T-cell (primary cell): ENCODE measurements at regions not wholly inside any gene's neighbourhood (a gene's known extent, or its start where the extent isn't known, plus 50 kb on each side); places are given as distances from the start of the nearest gene placed in this dataset.

Experiments
- ATAC-seq, 4 experiments: fragments of 200-7000 bp in 3 of 4; fragments of 150-1000 bp in 1 of 4; cut with Tn5 transposase; replicated peaks in 1 of 4; 1 replicate in 3 of 4; 2 replicates in 1 of 4; pipeline ENCODE4 v1.10.0; 2021; ENCODE audit warnings: moderate library complexity in 3 of 4, mild to moderate bottlenecking in 2 of 4, moderate number of reproducible peaks in 1 of 4
- CTCF ChIA-PET, 2 donors: fragments of 300-600 bp; sonication (Branson Sonifier 250); formaldehyde crosslinking; loops; one replicate each; lab custom pipeline; 2022; ENCODE audit warnings: antibody characterized with exemption in 2 of 2; lab: Charles Lee
- POLR2A ChIA-PET, 2 donors: fragments of 300-600 bp; sonication (Branson Sonifier 250); formaldehyde crosslinking; loops; one replicate each; lab custom pipeline; 2022; ENCODE audit warnings: antibody characterized with exemption in 2 of 2; lab: Charles Lee
- DNase-seq, 35 experiments: peaks; one replicate each; pipeline versions ENCODE4 v3.0.0 to v3.0.0-alpha.2; 2013 to 2023
- H3K27ac ChIP-seq: one replicate; pipeline ENCODE4 v1.5.1; 2013; ENCODE audit warnings: low read length
- H3K27me3 ChIP-seq, 2 experiments: replicated peaks in 1 of 2; 1 replicate in 1 of 2; 2 replicates in 1 of 2; pipeline versions ENCODE4 v1.6.1 to v1.7.0; 2013; ENCODE audit warnings: low read length in 1 of 2, mixed read lengths in 1 of 2; ENCODE audit not compliant: control insufficient read depth in 2 of 2, insufficient read depth in 2 of 2; ENCODE audit errors: extremely low read depth in 1 of 2
- H3K36me3 ChIP-seq, 2 donors: 1 replicate in 1 of 2; 2 replicates in 1 of 2; pipeline versions ENCODE4 v1.6.1 to v1.7.0; 2013; ENCODE audit warnings: low read length in 1 of 2; ENCODE audit not compliant: control insufficient read depth in 2 of 2, insufficient read depth in 1 of 2; ENCODE audit errors: extremely low read depth in 1 of 2
- H3K4me1 ChIP-seq, 2 experiments: 1 replicate in 1 of 2; 2 replicates in 1 of 2; pipeline versions ENCODE4 v1.6.1 to v1.7.0; 2013; ENCODE audit warnings: low read length in 2 of 2, mixed read lengths in 1 of 2; ENCODE audit not compliant: insufficient read depth in 2 of 2, control insufficient read depth in 1 of 2; ENCODE audit errors: extremely low read depth in 1 of 2
- H3K4me3 ChIP-seq, 2 donors: 1 replicate in 1 of 2; 2 replicates in 1 of 2; pipeline versions ENCODE4 v1.5.1 to v1.7.0; 2013; ENCODE audit warnings: mild to moderate bottlenecking in 2 of 2, low read length in 1 of 2, moderate library complexity in 1 of 2; ENCODE audit not compliant: control insufficient read depth in 1 of 2; ENCODE audit errors: extremely low read depth in 1 of 2
- H3K9me3 ChIP-seq: 2 replicates; pipeline ENCODE4 v1.7.0; 2013
- H3K27ac Mint-ChIP-seq, 2 donors: one replicate each; pipeline ENCODE4 v1.8.0; 2020 to 2021; ENCODE audit warnings: mild to moderate bottlenecking in 2 of 2, mixed read lengths in 2 of 2
- H3K27me3 Mint-ChIP-seq, 2 donors: one replicate each; pipeline ENCODE4 v1.8.0; 2021 to 2022; ENCODE audit warnings: mixed read lengths in 2 of 2
- H3K36me3 Mint-ChIP-seq: one replicate; pipeline ENCODE4 v1.8.0; 2021; ENCODE audit warnings: mixed read lengths
- H3K4me1 Mint-ChIP-seq, 3 donors: one replicate each; pipeline ENCODE4 v1.8.0; 2020 to 2022; ENCODE audit warnings: mixed read lengths in 3 of 3, mild to moderate bottlenecking in 1 of 3
- H3K4me3 Mint-ChIP-seq, 3 donors: one replicate each; pipeline ENCODE4 v1.8.0; 2020 to 2022; ENCODE audit warnings: mild to moderate bottlenecking in 3 of 3, mixed read lengths in 3 of 3, moderate library complexity in 3 of 3
- H3K9me3 Mint-ChIP-seq, 3 donors: one replicate each; pipeline ENCODE4 v1.8.0; 2020 to 2022; ENCODE audit warnings: mixed read lengths in 3 of 3
- WGBS: methylation state at CpG from one replicate; pipeline ENCODE4 v1.1.5; 2013; ENCODE audit warnings: missing lambda C conversion rate; ENCODE audit not compliant: insufficient coverage; 5-methylcytosine and 5-hydroxymethylcytosine counted together

DNA sequence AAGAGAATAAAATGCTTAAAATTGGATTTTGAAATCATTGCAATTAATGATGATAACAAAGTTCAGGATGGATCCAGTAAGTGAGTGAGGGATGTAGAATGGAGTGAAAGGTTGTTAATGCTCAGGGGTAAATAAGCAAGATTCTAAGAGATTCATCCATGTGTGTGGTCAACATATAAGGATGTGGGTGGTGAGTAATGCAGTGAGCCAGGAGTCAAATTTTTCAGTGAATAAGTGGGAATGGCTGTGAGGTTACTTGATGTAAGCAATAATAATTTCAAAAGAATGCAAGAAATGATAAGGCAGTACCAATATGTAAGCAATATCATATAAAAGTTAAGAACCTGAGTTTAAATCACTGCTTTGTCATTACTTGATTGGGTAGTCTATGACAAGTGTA, 207.5 kb upstream of the ADGRB3 start:
- no peaks in the 10 kb centered on the region for H3K4me1 Mint-ChIP-seq
- Histone ChIP-seq H3K4me3 (no peak overlapping the region), H3K36me3 (no peaks in the 10 kb centered on the region), H3K9me3 (peaks cover 2% of the 10 kb centered on the region), H3K4me1 (no peaks in the 10 kb centered on the region), H3K27me3 (no peaks in the 10 kb centered on the region), H3K27ac (no peak overlapping the region)
- ChIA-PET POLR2A (interaction anchor here in 1 of 2 donors (0.6 kb wide), 1 partner anchor 66 kb away, joined by 6 read pairs; no protein-coding TSS in a partner anchor), CTCF (no interaction called here)
- DNase-seq (no peak), ATAC-seq (no peak)
- no peaks in the 10 kb centered on the region for H3K27me3 Mint-ChIP-seq
- H3K27ac Mint-ChIP-seq, result no peak overlapping the region
- H3K4me3 Mint-ChIP-seq, result no peak overlapping the region
- H3K9me3 Mint-ChIP-seq, result peaks cover 2 to 15% (median 3%) of the 10 kb centered on the region in 3 donors
- H3K36me3 Mint-ChIP-seq, result no peaks in the 10 kb centered on the region

DNA sequence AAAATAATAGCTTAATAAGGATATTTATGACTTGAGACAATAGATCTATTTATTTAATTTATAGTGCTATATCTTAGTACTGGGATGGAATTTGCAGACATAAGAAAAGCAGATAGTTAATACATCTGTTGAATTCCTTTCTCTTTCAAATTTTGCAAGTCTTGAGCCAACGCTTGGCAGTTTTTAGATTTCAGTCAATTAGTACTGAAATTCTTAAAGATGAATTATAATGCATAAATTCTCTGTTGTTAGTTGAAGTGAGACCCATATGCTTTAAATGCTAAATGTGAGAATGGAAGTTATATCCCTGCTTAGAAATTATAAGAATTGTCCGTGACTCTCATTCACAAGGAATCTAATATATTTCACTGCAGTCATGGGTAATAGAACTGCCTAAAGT, 225.1 kb upstream of the ADGRB3 start:
- Histone ChIP-seq H3K27ac (no peak overlapping the region), H3K36me3 (no peaks in the 10 kb centered on the region), H3K4me3 (no peak overlapping the region), H3K9me3 (peaks cover 3% of the 10 kb centered on the region), H3K27me3 (no peaks in the 10 kb centered on the region), H3K4me1 (no peaks in the 10 kb centered on the region)
- no peak for DNase-seq
- no peak overlapping the region for H3K27ac Mint-ChIP-seq
- no peak overlapping the region for H3K4me3 Mint-ChIP-seq
- ChIA-PET CTCF (no interaction called here), POLR2A (no interaction called here)
- H3K9me3 Mint-ChIP-seq, result peaks cover 4 to 14% (median 6%) of the 10 kb centered on the region in 3 donors
- no peaks in the 10 kb centered on the region for H3K27me3 Mint-ChIP-seq
- no CpG with 5 or more reads among the region's 2 CpGs for WGBS
- no peaks in the 10 kb centered on the region for H3K36me3 Mint-ChIP-seq
- ATAC-seq, result no peak
- H3K4me1 Mint-ChIP-seq, result no peaks in the 10 kb centered on the region

GRCh38 chr6:68400396-68400795, 234.7 kb upstream of the ADGRB3 start:
- Mint-ChIP-seq H3K36me3 (no peaks in the 10 kb centered on the region), H3K4me3 (no peak overlapping the region), H3K9me3 (peaks cover 14 to 31% (median 17%) of the 10 kb centered on the region in 3 donors), H3K27me3 (no peaks in the 10 kb centered on the region), H3K4me1 (no peaks in the 10 kb centered on the region), H3K27ac (no peak overlapping the region)
- H3K27me3 ChIP-seq, result no peaks in the 10 kb centered on the region
- H3K36me3 ChIP-seq, result no peaks in the 10 kb centered on the region
- CTCF ChIA-PET, result no interaction called here
- ATAC-seq (no peak), DNase-seq (no peak)
- no peak overlapping the region for H3K4me3 ChIP-seq
- WGBS, result 78% methylated on average over 2 of the region's 2 CpGs
- no peaks in the 10 kb centered on the region for H3K9me3 ChIP-seq
- POLR2A ChIA-PET, result no interaction called here
- H3K4me1 ChIP-seq, result no peaks in the 10 kb centered on the region
- no peak overlapping the region for H3K27ac ChIP-seq

DNA sequence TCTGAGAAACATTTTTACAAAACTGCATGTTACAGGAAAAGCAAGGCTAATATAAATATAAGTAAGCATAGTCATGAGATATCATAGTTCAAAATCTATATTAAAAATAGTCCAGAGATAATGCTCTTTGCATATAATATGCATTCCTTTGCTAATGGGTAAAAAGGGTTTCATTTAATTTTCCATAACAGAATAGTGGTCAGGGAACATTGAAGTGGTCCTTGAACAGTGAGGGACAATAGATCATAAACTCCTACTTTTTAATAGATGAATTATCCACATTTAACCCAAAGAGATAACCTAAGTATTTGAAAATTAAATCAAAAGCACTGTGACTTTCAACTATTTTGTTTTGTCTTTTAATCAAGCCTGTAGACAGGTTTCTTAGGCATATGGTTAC, 243.1 kb upstream of the ADGRB3 start:
- Mint-ChIP-seq H3K36me3 (no peaks in the 10 kb centered on the region), H3K27ac (no peak overlapping the region), H3K4me1 (no peaks in the 10 kb centered on the region), H3K4me3 (no peak overlapping the region), H3K27me3 (no peaks in the 10 kb centered on the region), H3K9me3 (peaks cover 4 to 16% (median 7%) of the 10 kb centered on the region in 3 donors)
- H3K9me3 ChIP-seq, result no peaks in the 10 kb centered on the region
- ATAC-seq (no peak), DNase-seq (no peak)
- H3K4me1 ChIP-seq, result no peaks in the 10 kb centered on the region
- POLR2A ChIA-PET, result no interaction called here
- H3K27me3 ChIP-seq, result no peaks in the 10 kb centered on the region
- no peaks in the 10 kb centered on the region for H3K36me3 ChIP-seq
- no peak overlapping the region for H3K4me3 ChIP-seq
- CTCF ChIA-PET, result no interaction called here
- H3K27ac ChIP-seq, result no peak overlapping the region

- ATAC-seq (no peak), DNase-seq (no peak)
- Mint-ChIP-seq H3K36me3 (no peaks in the 10 kb centered on the region), H3K27me3 (no peaks in the 10 kb centered on the region), H3K9me3 (peaks cover 2 to 14% (median 9%) of the 10 kb centered on the region in 3 donors), H3K4me3 (no peak overlapping the region), H3K4me1 (no peaks in the 10 kb centered on the region), H3K27ac (no peak overlapping the region)
- Histone ChIP-seq H3K9me3 (no peaks in the 10 kb centered on the region), H3K4me1 (no peaks in the 10 kb centered on the region), H3K27me3 (no peaks in the 10 kb centered on the region), H3K27ac (no peak overlapping the region), H3K36me3 (no peaks in the 10 kb centered on the region), H3K4me3 (no peak overlapping the region)
- WGBS, result 37% methylated on average over 2 of the region's 5 CpGs
- POLR2A ChIA-PET, result no interaction called here
- CTCF ChIA-PET, result no interaction called here
Measured at GRCh38 chr6:68372991-68373390, 262.1 kb upstream of the ADGRB3 start.

DNA sequence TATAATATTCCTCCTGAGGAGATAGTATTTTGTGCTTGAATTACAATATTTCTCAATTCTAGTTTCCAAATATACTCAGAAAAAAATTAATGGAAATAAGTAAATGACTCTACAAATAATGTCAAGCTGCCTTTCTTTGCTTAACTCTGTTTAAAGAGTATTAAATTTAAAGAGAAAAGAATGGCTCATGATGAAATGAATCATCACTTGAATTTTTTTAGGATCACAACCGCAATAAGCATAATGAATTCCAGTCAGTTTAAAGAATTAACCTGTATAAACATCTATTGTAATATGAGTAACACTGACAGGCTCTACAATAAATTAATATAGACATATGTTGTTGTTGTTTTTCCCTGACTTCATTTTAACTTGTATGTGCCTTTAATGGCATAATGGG, 266.2 kb upstream of the ADGRB3 start:
- H3K9me3 ChIP-seq, result no peaks in the 10 kb centered on the region
- H3K36me3 Mint-ChIP-seq, result no peaks in the 10 kb centered on the region
- no peak overlapping the region for H3K27ac Mint-ChIP-seq
- no peaks in the 10 kb centered on the region for H3K27me3 ChIP-seq
- H3K4me1 ChIP-seq, result no peaks in the 10 kb centered on the region
- CTCF ChIA-PET, result no interaction called here
- WGBS, result no CpG with 5 or more reads among the region's 1 CpG
- peaks cover 6 to 27% (median 13%) of the 10 kb centered on the region in 3 donors for H3K9me3 Mint-ChIP-seq
- H3K27ac ChIP-seq, result no peak overlapping the region
- no peak overlapping the region for H3K4me3 Mint-ChIP-seq
- no peaks in the 10 kb centered on the region for H3K27me3 Mint-ChIP-seq
- ATAC-seq, result no peak
- no peak overlapping the region for H3K4me3 ChIP-seq
- POLR2A ChIA-PET, result no interaction called here
- no peak for DNase-seq
- H3K36me3 ChIP-seq, result no peaks in the 10 kb centered on the region
- H3K4me1 Mint-ChIP-seq, result no peaks in the 10 kb centered on the region

DNA sequence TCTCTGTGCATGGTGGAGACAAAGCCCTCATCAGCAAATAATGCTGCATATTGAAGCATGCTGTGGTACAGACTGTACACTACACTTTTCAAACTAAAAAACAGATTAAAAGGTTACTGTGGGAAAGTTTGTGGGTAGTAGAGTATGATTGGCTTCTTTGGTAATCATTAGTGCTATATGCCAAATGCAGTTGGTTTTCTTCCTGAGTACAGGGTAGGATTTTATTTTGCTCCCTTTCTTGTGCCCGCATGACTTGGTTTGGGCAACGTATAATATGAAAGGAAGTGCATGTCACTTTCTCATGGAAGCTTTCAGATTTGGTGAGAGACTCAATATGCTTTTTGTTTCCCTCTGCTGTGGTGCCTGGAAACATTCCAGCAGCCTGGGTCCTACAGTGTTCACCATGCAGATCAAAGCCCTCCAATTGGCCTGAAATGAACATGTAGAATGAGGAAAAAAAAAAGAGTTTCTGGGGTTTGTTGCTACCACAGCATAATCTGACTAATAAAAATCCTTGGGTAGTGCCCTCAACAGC, 270.7 kb upstream of the ADGRB3 start:
- no CpG with 5 or more reads among the region's 2 CpGs for WGBS
- H3K9me3 Mint-ChIP-seq, result peaks cover 7 to 21% (median 8%) of the 10 kb centered on the region in 3 donors
- DNase-seq (no peak), ATAC-seq (no peak)
- Histone ChIP-seq H3K27ac (no peak overlapping the region), H3K9me3 (no peaks in the 10 kb centered on the region), H3K36me3 (no peaks in the 10 kb centered on the region), H3K4me3 (no peak overlapping the region), H3K4me1 (no peaks in the 10 kb centered on the region), H3K27me3 (no peaks in the 10 kb centered on the region)
- no peak overlapping the region for H3K4me3 Mint-ChIP-seq
- H3K27me3 Mint-ChIP-seq, result no peaks in the 10 kb centered on the region
- no peaks in the 10 kb centered on the region for H3K36me3 Mint-ChIP-seq
- ChIA-PET POLR2A (no interaction called here), CTCF (no interaction called here)
- no peak overlapping the region for H3K27ac Mint-ChIP-seq
- no peaks in the 10 kb centered on the region for H3K4me1 Mint-ChIP-seq
